IPS-15b (cell line): ENCODE measurements at regions not wholly inside any gene's neighbourhood (a gene's known extent, or its start where the extent isn't known, plus 50 kb on each side); places are given as distances from the start of the nearest gene placed in this dataset.

ENCODE experiments used
- H3K27me3 ChIP-seq: one replicate; pipeline ENCODE4 v1.6.1; 2013; ENCODE audit warnings: low read length; ENCODE audit not compliant: control insufficient read depth, insufficient read depth
- H3K36me3 ChIP-seq: one replicate; pipeline ENCODE4 v1.6.1; 2013; ENCODE audit warnings: low read length; ENCODE audit not compliant: control insufficient read depth, insufficient read depth
- H3K4me1 ChIP-seq: one replicate; pipeline ENCODE4 v1.6.1; 2013; ENCODE audit warnings: mild to moderate bottlenecking, low read length; ENCODE audit not compliant: control insufficient read depth, insufficient read depth
- H3K4me3 ChIP-seq: one replicate; pipeline ENCODE4 v1.5.1; 2013; ENCODE audit warnings: low read depth, low read length
- H3K9ac ChIP-seq: one replicate; pipeline ENCODE4 v1.6.1; 2013; ENCODE audit warnings: low read depth, mild to moderate bottlenecking, low read length
- H3K9me3 ChIP-seq: one replicate; pipeline ENCODE4 v1.6.1; 2013; ENCODE audit warnings: mild to moderate bottlenecking, low read length; ENCODE audit not compliant: control insufficient read depth, insufficient read depth

DNA sequence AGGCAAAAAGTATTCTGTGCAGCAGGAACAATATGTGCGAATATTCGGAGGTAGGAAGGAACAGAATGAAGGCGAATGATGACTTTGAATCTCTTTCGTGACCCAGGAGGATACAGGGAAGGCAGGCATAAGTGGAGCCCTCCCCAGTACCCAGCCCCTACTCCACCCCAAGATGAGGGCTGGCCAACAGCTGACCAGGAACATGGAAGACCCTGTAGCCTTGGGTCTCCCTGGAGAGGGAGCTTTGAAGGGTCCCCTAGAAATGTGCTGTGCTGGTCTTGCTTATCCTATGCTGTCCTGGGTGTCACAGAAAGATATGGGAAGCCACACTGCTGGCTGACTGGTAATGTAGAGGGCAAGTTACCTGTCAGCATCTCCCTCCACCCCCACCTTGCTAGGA lies 113.7 kb upstream of the NCAM1 start:
- no peaks in the 10 kb centered on the region for H3K9me3 ChIP-seq
- no peak overlapping the region for H3K9ac ChIP-seq
- no peak overlapping the region for H3K4me3 ChIP-seq
- no peaks in the 10 kb centered on the region for H3K4me1 ChIP-seq
- H3K27me3 ChIP-seq, result no peaks in the 10 kb centered on the region
- H3K36me3 ChIP-seq, result no peaks in the 10 kb centered on the region

DNA sequence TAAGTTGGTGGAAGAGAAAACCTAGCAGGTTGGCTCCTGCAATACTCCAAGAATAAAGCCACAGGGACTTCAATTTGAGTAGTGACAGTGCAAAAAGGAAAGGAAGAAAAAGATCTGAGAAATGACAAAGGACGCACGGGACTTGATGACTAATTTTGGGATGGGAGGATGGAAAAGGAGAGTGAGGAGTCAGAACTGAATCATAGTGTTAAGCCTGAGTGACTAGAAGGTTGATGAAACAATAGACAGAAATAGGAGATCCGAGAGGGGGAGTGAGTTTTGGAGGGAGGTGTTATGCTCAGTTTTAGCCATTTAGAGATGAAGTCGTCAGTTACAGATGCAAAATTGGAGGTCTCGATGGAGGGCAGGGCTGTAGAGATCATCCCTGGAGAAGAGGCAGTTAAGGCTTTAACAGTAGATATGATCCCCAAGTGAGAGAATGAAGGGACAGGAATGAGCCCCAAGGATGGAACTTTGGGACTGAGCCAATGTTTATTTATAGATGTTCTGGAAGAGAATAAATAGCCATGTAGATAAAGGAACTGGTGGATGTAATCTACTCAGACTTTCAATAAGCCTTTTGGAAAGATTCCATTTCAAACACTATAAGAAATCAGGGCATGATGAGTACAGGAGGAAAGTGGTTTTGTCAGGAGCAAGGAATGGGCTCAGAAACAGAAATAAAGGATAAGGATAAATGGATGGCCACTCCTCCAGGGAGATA lies 108.9 kb upstream of the NCAM1 start:
- H3K4me3 ChIP-seq, result no peak overlapping the region
- H3K4me1 ChIP-seq, result no peaks in the 10 kb centered on the region
- H3K27me3 ChIP-seq, result peaks cover 2% of the 10 kb centered on the region
- H3K9me3 ChIP-seq, result no peaks in the 10 kb centered on the region
- no peaks in the 10 kb centered on the region for H3K36me3 ChIP-seq
- H3K9ac ChIP-seq, result no peak overlapping the region

DNA sequence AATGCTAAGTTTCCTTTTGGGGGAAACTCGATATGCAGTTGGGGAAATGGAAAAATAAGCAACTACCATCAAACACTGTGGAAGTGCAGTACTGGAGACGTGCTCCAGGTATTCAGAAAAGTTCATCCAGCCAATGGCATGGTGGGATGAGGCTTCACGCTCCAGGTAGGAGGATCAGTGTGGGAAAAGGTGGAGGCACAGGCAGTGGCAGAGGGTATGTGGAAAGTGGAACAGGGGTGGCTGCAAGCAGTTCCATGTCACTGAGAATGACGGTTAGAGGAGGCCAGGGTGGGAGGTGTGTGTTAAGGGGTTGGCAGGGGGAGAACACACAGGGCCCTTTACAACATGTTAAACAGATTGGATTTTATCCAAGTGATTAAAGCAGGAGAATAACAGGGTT lies 105.1 kb upstream of the NCAM1 start:
- H3K9ac ChIP-seq, result no peak overlapping the region
- no peaks in the 10 kb centered on the region for H3K36me3 ChIP-seq
- H3K9me3 ChIP-seq, result no peaks in the 10 kb centered on the region
- H3K4me1 ChIP-seq, result no peaks in the 10 kb centered on the region
- H3K4me3 ChIP-seq, result no peak overlapping the region
- peaks cover 2% of the 10 kb centered on the region for H3K27me3 ChIP-seq

DNA sequence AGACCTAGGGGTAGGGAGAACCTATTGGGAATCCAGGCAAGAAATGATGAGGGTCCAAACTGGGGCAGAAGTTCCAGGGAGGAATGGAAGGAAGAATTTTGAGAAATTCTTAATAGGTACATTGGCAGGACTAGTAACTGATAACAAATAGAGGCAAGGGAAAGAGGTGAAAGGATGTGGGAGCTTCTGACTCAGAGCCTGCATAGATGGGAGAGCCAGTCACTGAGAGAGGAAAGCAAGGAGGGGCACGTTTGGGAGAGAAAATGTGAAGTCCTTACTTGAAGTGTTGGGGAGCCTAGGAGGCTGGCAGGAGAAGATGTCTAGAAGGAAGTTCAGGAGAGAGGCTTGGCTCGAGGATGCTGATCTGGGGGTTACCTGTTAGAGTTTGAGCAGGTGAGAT lies 104.6 kb upstream of the NCAM1 start:
- no peaks in the 10 kb centered on the region for H3K9me3 ChIP-seq
- H3K36me3 ChIP-seq, result no peaks in the 10 kb centered on the region
- no peak overlapping the region for H3K9ac ChIP-seq
- H3K4me3 ChIP-seq, result no peak overlapping the region
- peaks cover 2% of the 10 kb centered on the region for H3K27me3 ChIP-seq
- H3K4me1 ChIP-seq, result no peaks in the 10 kb centered on the region

DNA sequence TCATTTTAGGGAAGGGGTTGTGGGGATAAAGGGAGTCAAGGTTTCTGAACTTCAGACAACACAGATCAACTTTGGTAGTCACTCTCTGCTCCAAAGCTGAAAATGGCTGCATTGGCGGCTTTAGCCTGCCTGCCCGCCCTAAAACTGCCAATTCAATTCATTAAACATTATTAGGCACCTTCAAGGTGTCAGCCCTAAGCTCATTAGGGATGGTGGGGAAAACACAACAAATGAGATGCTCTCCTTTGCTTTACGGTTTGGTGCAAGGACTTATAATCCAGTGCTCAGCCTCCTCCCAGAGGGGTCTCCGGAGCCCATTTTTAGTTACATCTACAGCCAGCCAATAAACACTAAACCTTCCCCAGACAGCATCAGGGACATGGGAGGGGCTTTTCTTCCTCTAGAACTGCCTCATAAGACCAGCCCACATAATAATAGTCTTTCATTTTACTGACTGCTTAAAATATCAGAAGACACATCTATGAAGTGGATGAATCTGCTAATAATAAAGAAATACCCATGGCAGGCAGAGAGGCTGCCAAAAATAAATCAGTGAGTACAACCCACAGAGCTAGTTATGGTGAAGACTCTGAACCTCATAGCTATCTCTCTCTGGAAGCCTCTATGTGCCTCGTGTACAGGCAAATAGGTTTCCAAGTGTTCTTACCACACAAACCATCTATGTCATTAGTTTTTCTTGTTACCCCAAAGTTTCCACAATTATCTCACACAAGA lies 102.8 kb upstream of the NCAM1 start:
- no peaks in the 10 kb centered on the region for H3K36me3 ChIP-seq
- no peaks in the 10 kb centered on the region for H3K9me3 ChIP-seq
- no peaks in the 10 kb centered on the region for H3K4me1 ChIP-seq
- H3K9ac ChIP-seq, result no peak overlapping the region
- H3K4me3 ChIP-seq, result no peak overlapping the region
- peaks cover 2% of the 10 kb centered on the region for H3K27me3 ChIP-seq

DNA sequence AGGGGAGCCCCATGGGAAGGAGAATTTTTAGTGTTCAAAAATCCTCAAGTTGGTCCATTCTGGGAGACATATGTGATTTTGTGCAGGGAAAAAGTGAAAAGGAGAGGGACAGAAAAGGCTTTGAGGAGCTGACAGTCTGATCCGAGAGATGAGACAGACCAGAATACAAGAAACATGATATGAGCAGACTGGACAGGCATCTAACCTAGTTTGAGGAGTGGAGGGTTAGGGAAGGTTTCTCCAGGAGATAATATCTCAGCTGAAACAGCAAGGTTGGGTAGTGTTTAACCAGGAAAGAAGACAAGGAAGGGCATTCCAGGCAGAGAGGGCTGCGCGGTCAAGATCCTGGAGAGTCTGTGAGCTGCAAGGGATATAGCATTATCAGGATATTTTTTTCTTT lies 101.4 kb upstream of the NCAM1 start:
- Histone ChIP-seq H3K36me3 (no peaks in the 10 kb centered on the region), H3K9me3 (no peaks in the 10 kb centered on the region), H3K27me3 (peaks cover 2% of the 10 kb centered on the region), H3K9ac (no peak overlapping the region), H3K4me3 (no peak overlapping the region), H3K4me1 (no peaks in the 10 kb centered on the region)

DNA sequence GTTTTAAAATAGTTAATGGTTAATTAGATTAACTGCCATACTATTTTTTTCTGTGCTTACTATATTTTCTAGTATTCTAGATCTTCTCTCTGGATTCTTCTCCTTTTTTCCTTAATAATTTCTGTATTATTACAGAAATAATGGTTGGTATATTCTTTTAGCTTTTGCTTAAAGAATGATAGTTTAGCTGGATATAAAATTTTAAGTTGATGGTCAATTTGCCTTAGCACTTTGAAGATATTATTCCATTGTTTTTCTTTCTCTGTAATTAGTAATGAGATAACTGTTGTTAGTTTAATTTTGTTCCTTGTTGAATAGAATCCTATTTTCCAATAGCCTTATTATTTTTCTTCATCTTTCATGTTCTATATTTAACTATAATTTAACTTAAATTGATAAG lies 99.9 kb upstream of the NCAM1 start:
- Histone ChIP-seq H3K4me1 (no peaks in the 10 kb centered on the region), H3K4me3 (no peak overlapping the region), H3K9ac (no peak overlapping the region)

DNA sequence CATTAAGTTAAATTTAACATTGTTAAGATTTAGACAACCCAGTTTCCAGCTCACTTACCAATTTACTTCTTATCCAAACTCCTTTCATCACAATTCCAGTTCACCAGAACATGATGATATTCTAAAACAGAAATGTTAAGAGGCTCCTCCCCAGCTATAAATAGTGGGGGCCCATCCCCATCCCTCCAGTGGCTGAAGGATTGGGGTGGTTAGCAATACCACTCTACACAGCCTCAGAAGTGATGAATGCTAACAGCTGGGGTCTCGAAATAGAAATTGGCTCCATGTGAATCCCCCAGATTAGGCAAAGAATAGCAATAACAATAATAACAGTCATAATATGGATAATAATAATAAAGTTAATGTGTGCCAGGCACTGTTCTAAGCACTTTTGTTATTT lies 97.9 kb upstream of the NCAM1 start:
- H3K27me3 ChIP-seq, result no peaks in the 10 kb centered on the region
- H3K36me3 ChIP-seq, result no peaks in the 10 kb centered on the region
- no peaks in the 10 kb centered on the region for H3K9me3 ChIP-seq
- H3K4me3 ChIP-seq, result no peak overlapping the region
- no peaks in the 10 kb centered on the region for H3K4me1 ChIP-seq
- no peak overlapping the region for H3K9ac ChIP-seq

More for the DNA sequence above, 99.9 kb upstream of the NCAM1 start:
- Histone ChIP-seq H3K9me3 (no peaks in the 10 kb centered on the region), H3K27me3 (peaks cover 2% of the 10 kb centered on the region), H3K36me3 (no peaks in the 10 kb centered on the region)

DNA sequence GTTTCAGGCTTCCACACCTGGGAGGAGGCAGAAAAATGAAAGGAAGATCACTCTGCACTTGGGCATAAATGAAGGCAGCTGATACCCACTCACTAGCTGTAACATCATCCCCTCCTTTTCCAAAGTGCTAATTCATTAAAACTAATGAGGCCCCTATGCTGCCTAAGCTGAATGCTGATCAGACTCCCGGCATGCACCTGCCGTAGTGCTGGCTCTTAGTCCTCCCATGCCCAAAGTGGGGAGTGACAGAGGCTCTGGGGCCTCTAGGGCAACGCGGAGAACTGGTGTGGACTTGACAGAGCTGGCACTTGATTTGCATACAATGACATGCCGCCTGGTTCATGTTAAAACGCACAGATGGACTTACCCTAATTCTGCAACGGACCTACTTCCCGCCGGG lies 96.5 kb upstream of the NCAM1 start:
- Histone ChIP-seq H3K9me3 (no peaks in the 10 kb centered on the region), H3K4me3 (no peak overlapping the region), H3K4me1 (no peaks in the 10 kb centered on the region), H3K36me3 (no peaks in the 10 kb centered on the region), H3K9ac (no peak overlapping the region), H3K27me3 (no peaks in the 10 kb centered on the region)

DNA sequence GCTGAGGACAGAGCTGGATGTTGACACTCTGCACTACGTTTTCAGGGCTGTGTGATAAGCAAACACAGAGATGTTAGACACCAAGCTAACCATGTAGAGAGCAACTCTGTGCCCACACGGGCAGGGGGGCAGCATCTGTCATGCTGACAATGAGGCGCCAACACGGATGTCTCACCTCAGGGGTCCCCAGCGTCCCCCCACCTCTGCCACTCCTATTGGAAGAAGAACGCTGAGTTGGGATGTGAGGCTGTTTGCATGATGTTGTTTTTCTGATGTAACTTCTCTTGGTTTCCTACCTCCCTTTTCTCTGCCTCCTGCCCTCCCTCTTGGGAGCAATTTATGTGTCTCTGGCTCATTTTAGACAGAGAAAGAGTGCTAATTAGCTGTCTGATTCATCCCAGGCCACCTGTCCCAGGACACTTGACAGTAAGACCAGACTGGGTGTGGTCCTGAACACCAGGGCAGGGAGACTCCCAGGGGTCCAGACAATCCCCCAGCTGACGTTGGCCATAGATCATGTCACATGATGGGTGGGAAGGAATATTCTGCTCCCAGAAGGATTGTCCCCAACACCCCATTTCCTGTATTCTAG lies 89.2 kb upstream of the NCAM1 start:
- Histone ChIP-seq H3K9ac (no peak overlapping the region), H3K36me3 (no peaks in the 10 kb centered on the region), H3K9me3 (no peaks in the 10 kb centered on the region), H3K27me3 (no peaks in the 10 kb centered on the region), H3K4me1 (no peaks in the 10 kb centered on the region), H3K4me3 (no peak overlapping the region)

DNA sequence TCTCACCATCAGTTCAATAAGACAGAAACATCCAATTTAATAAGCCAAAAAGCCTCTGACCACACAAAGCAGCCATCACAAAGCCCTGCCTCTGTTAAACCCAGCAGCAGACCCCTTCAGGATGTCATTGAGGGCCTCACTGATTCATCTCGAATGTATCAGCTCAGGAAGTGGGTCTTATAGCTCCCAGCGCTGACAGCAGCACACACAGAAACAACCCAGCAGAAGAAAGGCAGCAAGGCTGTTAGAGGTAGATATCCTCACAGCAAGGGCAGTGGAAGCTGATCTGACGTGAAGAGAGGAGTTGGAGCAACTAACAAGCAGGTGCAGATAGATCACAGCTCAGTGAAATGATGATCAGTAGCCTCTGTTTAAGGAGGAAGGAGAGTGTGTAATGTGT lies 86.2 kb upstream of the NCAM1 start:
- Histone ChIP-seq H3K4me1 (peaks cover 2% of the 10 kb centered on the region), H3K4me3 (no peak overlapping the region), H3K9me3 (no peaks in the 10 kb centered on the region), H3K36me3 (no peaks in the 10 kb centered on the region), H3K27me3 (no peaks in the 10 kb centered on the region), H3K9ac (no peak overlapping the region)

DNA sequence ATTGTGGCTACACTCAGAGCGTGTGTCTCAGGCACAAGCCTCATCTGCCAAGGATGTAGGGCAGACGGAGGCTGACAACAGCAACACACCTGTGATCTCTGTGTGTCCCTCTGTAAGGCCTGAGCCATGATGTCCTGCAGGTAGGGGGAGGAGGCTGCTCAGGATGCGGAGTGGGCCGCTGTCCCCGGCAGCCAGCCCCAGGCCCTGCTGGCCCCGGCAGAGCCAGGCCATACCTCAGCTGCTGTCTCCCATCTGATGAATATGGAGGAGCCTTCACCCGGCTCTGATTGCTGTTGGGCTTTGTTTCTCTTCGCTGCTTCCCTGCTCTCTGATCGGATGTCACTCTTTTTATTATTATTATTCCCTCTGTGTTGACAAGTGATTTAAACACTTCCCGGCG lies 83.6 kb upstream of the NCAM1 start:
- H3K4me3 ChIP-seq, result no peak overlapping the region
- H3K36me3 ChIP-seq, result no peaks in the 10 kb centered on the region
- peaks cover 5% of the 10 kb centered on the region for H3K4me1 ChIP-seq
- no peak overlapping the region for H3K9ac ChIP-seq
- peaks cover 3% of the 10 kb centered on the region for H3K27me3 ChIP-seq
- H3K9me3 ChIP-seq, result no peaks in the 10 kb centered on the region
